ENCODE measurements at regions not wholly inside any gene's neighbourhood (a gene's known extent, or its start where the extent isn't known, plus 50 kb on each side); places are given as distances from the start of the nearest gene placed in this dataset.

GRCh38 chr11:115050756-115051155 lies 372.4 kb downstream of the NXPE2 start:
- Histone ChIP-seq H3K9ac (ENCODE audit: low read length) (no peak overlapping the region), H3K4me1 (ENCODE audit: control insufficient read depth in 1 of 2, insufficient read depth in 2 of 2, low read length in 2 of 2) (no peaks in the 10 kb centered on the region), H3K79me2 (ENCODE audit: insufficient read depth, low read length) (no peaks in the 10 kb centered on the region), H4K20me1 (ENCODE audit: insufficient read depth) (no peaks in the 10 kb centered on the region), H3K27me3 (ENCODE audit: insufficient read depth, low read length) (no peaks in the 10 kb centered on the region), H2AFZ (ENCODE audit: low read depth, low read length, poor library complexity, severe bottlenecking) (no peak overlapping the region), H3K36me3 (ENCODE audit: control insufficient read depth in 1 of 2, insufficient read depth in 2 of 2, low read length in 2 of 2) (no peaks in the 10 kb centered on the region), H3K27ac (ENCODE audit: low read depth, low read length) (no peak overlapping the region), H3K9me2 (ENCODE audit: insufficient read depth) (no peaks in the 10 kb centered on the region), H3K4me2 (ENCODE audit: low read length) (no peak overlapping the region), H3K9me3 (ENCODE audit: control insufficient read depth in 1 of 2, insufficient read depth in 1 of 2, low read depth in 1 of 2, low read length in 2 of 2) (no peaks in the 10 kb centered on the region; a peak in 2 of 4 replicates), H3K4me3 (replicated peaks in 1 of 2; ENCODE audit: low read depth in 1 of 2, low read length in 2 of 2) (no peak overlapping the region)
- RAD21 ChIA-PET (ENCODE audit: low non-redundant PET in 1 of 2, low total read pairs in 2 of 2, uncharacterized antibody in 2 of 2, unreplicated experiment in 2 of 2) = no interaction called here
- POLR2A ChIA-PET = no interaction called here
- ATAC-seq (no peak), DNase-seq (ENCODE audit: low read depth, low spot score) (no peak)
- intact Hi-C loops (cut with micrococcal nuclease) = no loop called here
- no TSS peak for BruUV-seq (replicated peaks)
- CTCF ChIA-PET = no interaction called here
- TF ChIP-seq, protein P1, sequence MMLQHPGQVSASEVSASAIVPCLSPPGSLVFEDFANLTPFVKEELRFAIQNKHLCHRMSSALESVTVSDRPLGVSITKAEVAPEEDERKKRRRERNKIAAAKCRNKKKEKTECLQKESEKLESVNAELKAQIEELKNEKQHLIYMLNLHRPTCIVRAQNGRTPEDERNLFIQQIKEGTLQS (IDR thresholded peaks at IDR 0.05) = no peak
- TF ChIP-seq JUND (IDR thresholded peaks at IDR 0.05) = no peak

DNA sequence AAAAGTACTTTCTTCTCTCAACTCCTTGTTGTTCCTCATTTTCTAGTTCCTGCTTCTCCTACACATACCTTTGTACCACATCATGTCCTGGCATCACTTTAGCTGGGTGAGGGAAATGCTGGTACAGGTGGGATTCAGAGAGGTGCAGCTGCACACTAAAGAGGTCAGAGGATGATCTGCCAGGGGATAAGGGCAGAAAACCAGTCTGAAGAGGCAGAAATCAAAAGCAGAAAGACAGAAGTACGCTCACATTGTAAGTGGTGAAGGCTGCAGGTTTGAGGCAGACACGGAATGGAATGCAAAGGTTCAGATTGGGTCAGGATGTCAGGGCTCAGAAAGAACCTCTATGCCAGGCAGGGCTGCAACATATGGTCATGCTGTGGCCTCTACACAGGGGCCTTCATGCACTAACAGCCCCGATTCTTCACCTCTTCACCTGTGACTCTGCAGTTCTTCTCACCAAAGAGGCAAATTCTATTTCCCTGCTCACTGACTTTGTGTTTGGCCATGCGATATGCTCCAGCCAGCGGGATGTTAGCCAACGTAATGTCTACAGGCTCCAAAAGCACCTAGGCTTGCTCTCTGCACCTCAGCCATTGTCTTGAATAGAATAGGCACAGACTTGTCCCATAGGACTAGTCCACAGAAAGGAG lies 373.7 kb downstream of the NXPE2 start:
- Histone ChIP-seq H3K27ac (ENCODE audit: low read depth, low read length) (no peak overlapping the region), H4K20me1 (ENCODE audit: insufficient read depth) (no peaks in the 10 kb centered on the region), H3K4me1 (ENCODE audit: control insufficient read depth in 1 of 2, insufficient read depth in 2 of 2, low read length in 2 of 2) (no peaks in the 10 kb centered on the region), H3K79me2 (ENCODE audit: insufficient read depth, low read length) (no peaks in the 10 kb centered on the region), H3K9me3 (ENCODE audit: control insufficient read depth in 1 of 2, insufficient read depth in 1 of 2, low read depth in 1 of 2, low read length in 2 of 2) (peaks cover 4 to 8% of the 10 kb centered on the region in 2 experiments; a peak in 2 of 4 replicates), H3K4me3 (replicated peaks in 1 of 2; ENCODE audit: low read depth in 1 of 2, low read length in 2 of 2) (no peak overlapping the region), H3K27me3 (ENCODE audit: insufficient read depth, low read length) (no peaks in the 10 kb centered on the region), H3K4me2 (ENCODE audit: low read length) (no peak overlapping the region), H2AFZ (ENCODE audit: low read depth, low read length, poor library complexity, severe bottlenecking) (no peak overlapping the region), H3K36me3 (ENCODE audit: control insufficient read depth in 1 of 2, insufficient read depth in 2 of 2, low read length in 2 of 2) (no peaks in the 10 kb centered on the region), H3K9me2 (ENCODE audit: insufficient read depth) (no peaks in the 10 kb centered on the region), H3K9ac (ENCODE audit: low read length) (no peak overlapping the region)
- no TSS peak for BruUV-seq (replicated peaks)
- ChIA-PET RAD21 (ENCODE audit: low non-redundant PET in 1 of 2, low total read pairs in 2 of 2, uncharacterized antibody in 2 of 2, unreplicated experiment in 2 of 2) (no interaction called here), POLR2A (no interaction called here), CTCF (no interaction called here)
- intact Hi-C loops (cut with micrococcal nuclease) = no loop called here
- DNase-seq (ENCODE audit: low read depth, low spot score) (no peak), ATAC-seq (no peak)
- TF ChIP-seq MAX (IDR thresholded peaks at IDR 0.05) = no peak
- no peak for TF ChIP-seq ZFX (IDR thresholded peaks at IDR 0.05)
- no peak for TF ChIP-seq EZH2phosphoT487 (IDR thresholded peaks at IDR 0.05; ENCODE audit: borderline replicate concordance)
- TF ChIP-seq CTCF (IDR thresholded peaks at IDR 0.05 in 2 of 3, conservative IDR thresholded peaks at IDR 0.05 in 1 of 3; ENCODE audit: borderline replicate concordance in 1 of 3, insufficient read depth in 1 of 3, low read depth in 2 of 3, low read length in 2 of 3) = no peak
- TF ChIP-seq CBX3 (IDR thresholded peaks at IDR 0.05; ENCODE audit: low read depth) = no peak
- no peak for TF ChIP-seq EZH2 (IDR thresholded peaks at IDR 0.05)
- no peak for TF ChIP-seq YY1 (IDR thresholded peaks at IDR 0.05; ENCODE audit: extremely low read depth, insufficient replicate concordance, low read depth, low read length)
- TF ChIP-seq ELF1 (IDR thresholded peaks at IDR 0.05; ENCODE audit: borderline replicate concordance, low read depth) = no peak
- TF ChIP-seq, protein P2, sequence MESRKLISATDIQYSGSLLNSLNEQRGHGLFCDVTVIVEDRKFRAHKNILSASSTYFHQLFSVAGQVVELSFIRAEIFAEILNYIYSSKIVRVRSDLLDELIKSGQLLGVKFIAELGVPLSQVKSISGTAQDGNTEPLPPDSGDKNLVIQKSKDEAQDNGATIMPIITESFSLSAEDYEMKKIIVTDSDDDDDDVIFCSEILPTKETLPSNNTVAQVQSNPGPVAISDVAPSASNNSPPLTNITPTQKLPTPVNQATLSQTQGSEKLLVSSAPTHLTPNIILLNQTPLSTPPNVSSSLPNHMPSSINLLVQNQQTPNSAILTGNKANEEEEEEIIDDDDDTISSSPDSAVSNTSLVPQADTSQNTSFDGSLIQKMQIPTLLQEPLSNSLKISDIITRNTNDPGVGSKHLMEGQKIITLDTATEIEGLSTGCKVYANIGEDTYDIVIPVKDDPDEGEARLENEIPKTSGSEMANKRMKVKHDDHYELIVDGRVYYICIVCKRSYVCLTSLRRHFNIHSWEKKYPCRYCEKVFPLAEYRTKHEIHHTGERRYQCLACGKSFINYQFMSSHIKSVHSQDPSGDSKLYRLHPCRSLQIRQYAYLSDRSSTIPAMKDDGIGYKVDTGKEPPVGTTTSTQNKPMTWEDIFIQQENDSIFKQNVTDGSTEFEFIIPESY (IDR thresholded peaks at IDR 0.05; ENCODE audit: extremely low read depth, insufficient replicate concordance, low read length) = no peak
- no peak for TF ChIP-seq SRF (IDR thresholded peaks at IDR 0.05; ENCODE audit: low read depth)

Data from HCT116 (cell line).